ENCODE measurements at regions not wholly inside any gene's neighbourhood (a gene's known extent, or its start where the extent isn't known, plus 50 kb on each side); places are given as distances from the start of the nearest gene placed in this dataset.

DNA sequence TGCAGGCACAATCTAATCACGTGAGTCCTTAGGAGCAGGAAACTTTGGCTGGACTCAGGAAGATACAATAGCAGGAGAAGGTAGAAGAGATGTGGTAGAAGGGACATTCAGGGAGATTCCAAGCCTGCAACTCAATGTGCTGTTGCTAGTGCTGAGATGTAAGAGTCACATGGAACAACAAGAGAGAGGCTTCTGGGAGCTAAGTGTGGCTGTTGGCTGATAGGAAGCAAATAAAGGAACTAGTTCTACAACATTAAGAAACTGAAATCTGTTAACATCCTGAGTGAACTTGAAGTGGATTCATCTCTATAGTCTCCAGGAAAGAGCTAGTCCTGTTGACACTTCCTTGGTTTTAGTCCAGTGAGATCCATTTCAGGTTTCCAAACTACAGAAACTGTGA is 1207.4 kb downstream of the ADGRL3 start:
- no peaks in the 10 kb centered on the region for H3K36me3 Mint-ChIP-seq
- no peaks in the 10 kb centered on the region for H3K27me3 Mint-ChIP-seq
- TF ChIP-seq CTCF (conservative IDR thresholded peaks at IDR 0.05): no peak
- no peak overlapping the region for H3K4me3 Mint-ChIP-seq
- no peak overlapping the region for H3K27ac Mint-ChIP-seq
- no peaks in the 10 kb centered on the region for H3K4me1 Mint-ChIP-seq (ENCODE audit: unreplicated experiment)
- DNase-seq (ENCODE audit: extremely low spot score, unreplicated experiment): no peak
- H3K9me3 Mint-ChIP-seq: no peaks in the 10 kb centered on the region

DNA sequence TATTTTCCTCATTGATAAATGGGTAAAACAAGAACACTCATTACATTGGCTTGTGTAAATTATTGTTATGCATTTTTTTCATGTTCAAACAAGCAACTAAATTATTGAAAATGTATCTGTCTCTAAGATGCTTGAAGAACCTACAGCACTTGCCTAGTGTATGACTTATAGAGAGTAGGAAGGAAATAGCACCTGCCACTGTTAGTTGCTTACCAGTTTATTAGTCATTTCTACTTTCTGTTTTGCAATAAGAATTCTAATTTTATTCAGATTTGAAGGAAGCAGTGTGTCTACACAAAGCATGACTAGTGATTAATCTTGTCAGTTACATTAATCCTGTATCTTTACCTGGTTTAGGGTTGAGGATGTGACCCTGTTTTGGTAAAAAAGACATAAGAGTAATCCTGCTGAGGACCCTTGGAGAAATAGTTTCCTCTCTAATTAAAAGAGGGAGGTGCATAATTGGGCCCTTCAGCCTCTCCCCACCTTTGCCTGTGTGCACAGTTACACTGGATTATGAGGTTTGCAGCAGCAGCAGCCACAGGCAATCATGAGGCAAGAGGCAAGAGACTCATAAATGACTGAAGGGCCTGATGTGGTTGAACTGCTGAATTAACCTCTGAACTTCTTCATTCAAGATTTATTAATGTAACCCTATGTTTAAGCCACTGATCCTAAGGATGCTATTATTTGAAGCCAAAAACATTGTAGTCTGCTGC is 1202.1 kb downstream of the ADGRL3 start:
- Mint-ChIP-seq H3K9me3 (no peaks in the 10 kb centered on the region), H3K4me3 (no peak overlapping the region), H3K27ac (no peak overlapping the region), H3K36me3 (no peaks in the 10 kb centered on the region), H3K27me3 (no peaks in the 10 kb centered on the region), H3K4me1 (ENCODE audit: unreplicated experiment) (no peaks in the 10 kb centered on the region)
- TF ChIP-seq CTCF (conservative IDR thresholded peaks at IDR 0.05): no peak
- DNase-seq (ENCODE audit: extremely low spot score, unreplicated experiment): no peak

GRCh38 chr4:62399242-62399641 is 1199.1 kb downstream of the ADGRL3 start:
- H3K4me1 Mint-ChIP-seq (ENCODE audit: unreplicated experiment): no peaks in the 10 kb centered on the region
- no peak overlapping the region for H3K27ac Mint-ChIP-seq
- H3K36me3 Mint-ChIP-seq: no peaks in the 10 kb centered on the region
- no peak for DNase-seq (ENCODE audit: extremely low spot score, unreplicated experiment)
- H3K9me3 Mint-ChIP-seq: no peaks in the 10 kb centered on the region
- no peaks in the 10 kb centered on the region for H3K27me3 Mint-ChIP-seq
- H3K4me3 Mint-ChIP-seq: no peak overlapping the region
- no peak for TF ChIP-seq CTCF (conservative IDR thresholded peaks at IDR 0.05)

DNA sequence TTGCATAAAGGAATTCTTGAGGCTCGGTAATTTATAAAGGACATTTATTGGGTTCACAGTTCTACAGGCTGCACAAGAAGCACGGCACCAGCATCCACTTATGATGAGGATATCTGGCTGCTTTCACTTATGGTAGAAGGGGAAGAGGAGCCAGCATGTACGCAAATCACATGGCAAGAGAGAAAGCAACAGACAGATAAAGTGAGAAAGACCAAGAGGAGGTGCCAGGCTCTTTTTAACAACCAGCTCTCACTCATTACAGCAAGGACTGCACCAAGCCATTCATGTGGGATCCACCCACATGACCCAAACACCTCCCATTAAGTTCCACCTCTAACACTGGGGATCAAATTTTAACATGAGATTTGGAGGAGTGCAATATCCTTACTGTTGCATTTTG is 1198.2 kb downstream of the ADGRL3 start:
- Mint-ChIP-seq H3K36me3 (no peaks in the 10 kb centered on the region), H3K4me1 (ENCODE audit: unreplicated experiment) (no peaks in the 10 kb centered on the region), H3K27ac (no peak overlapping the region), H3K9me3 (no peaks in the 10 kb centered on the region), H3K4me3 (no peak overlapping the region), H3K27me3 (no peaks in the 10 kb centered on the region)
- no peak for DNase-seq (ENCODE audit: extremely low spot score, unreplicated experiment)
- TF ChIP-seq CTCF (conservative IDR thresholded peaks at IDR 0.05): no peak

GRCh38 chr4:62394766-62395165 is 1194.6 kb downstream of the ADGRL3 start:
- H3K27ac Mint-ChIP-seq: no peak overlapping the region
- H3K4me1 Mint-ChIP-seq (ENCODE audit: unreplicated experiment): no peaks in the 10 kb centered on the region
- no peak for DNase-seq (ENCODE audit: extremely low spot score, unreplicated experiment)
- H3K27me3 Mint-ChIP-seq: no peaks in the 10 kb centered on the region
- no peak for TF ChIP-seq CTCF (conservative IDR thresholded peaks at IDR 0.05)
- H3K36me3 Mint-ChIP-seq: no peaks in the 10 kb centered on the region
- H3K9me3 Mint-ChIP-seq: no peaks in the 10 kb centered on the region
- no peak overlapping the region for H3K4me3 Mint-ChIP-seq

DNA sequence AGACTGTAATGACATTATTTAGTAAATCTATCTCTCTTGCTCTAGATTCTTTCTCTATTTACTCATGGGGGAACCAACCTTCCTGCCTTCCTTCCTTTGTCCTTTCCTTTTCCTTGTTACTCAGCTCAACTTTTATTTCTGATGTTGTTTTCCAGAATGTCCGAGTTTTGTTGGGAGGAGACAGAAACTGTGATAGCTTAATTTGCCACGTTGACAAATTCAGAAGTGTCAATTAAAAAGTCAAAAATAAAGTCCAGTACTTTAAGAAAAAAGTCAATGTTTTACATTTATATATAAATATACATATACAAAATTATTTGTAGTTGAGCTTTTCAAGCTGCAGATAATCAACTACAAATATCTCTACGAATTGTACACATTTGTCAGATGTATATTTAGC is 1187.7 kb downstream of the ADGRL3 start:
- DNase-seq (ENCODE audit: extremely low spot score, unreplicated experiment): no peak
- Mint-ChIP-seq H3K9me3 (no peaks in the 10 kb centered on the region), H3K4me1 (ENCODE audit: unreplicated experiment) (no peaks in the 10 kb centered on the region), H3K36me3 (no peaks in the 10 kb centered on the region), H3K4me3 (no peak overlapping the region), H3K27me3 (no peaks in the 10 kb centered on the region), H3K27ac (no peak overlapping the region)
- no peak for TF ChIP-seq CTCF (conservative IDR thresholded peaks at IDR 0.05)
